Epithelial cell of proximal tubule (primary cell): ENCODE measurements at regions not wholly inside any gene's neighbourhood (a gene's known extent, or its start where the extent isn't known, plus 50 kb on each side); places are given as distances from the start of the nearest gene placed in this dataset.
"Not testable (repeated sequence)": the region's sequence is repeated elsewhere in the genome, so short reads cannot be mapped to it uniquely, and the experiment has no call there.

ENCODE experiments used
- DNase-seq: peaks from one replicate; pipeline ENCODE4 v3.0.0-alpha.2; 2011; ENCODE audit warnings: low read depth
- H3K4me3 ChIP-seq: 2 replicates; pipeline ENCODE4 v1.5.1; 2011; ENCODE audit warnings: low read depth, mild to moderate bottlenecking, low read length
- CTCF ChIP-seq: conservative IDR thresholded peaks from 2 replicates; pipeline ENCODE4 v1.5.1; 2012; ENCODE audit warnings: low read depth, mild to moderate bottlenecking, low read length

GRCh38 chr10:85138046-85138445 is 809.7 kb downstream of the CCSER2 start:
- DNase-seq, result no peak
- H3K4me3 ChIP-seq, result no peak overlapping the region
- no peak for TF ChIP-seq CTCF

- H3K4me3 ChIP-seq, result no peak overlapping the region
- no peak for DNase-seq
- TF ChIP-seq CTCF, result no peak
Observed at GRCh38 chr10:85139124-85139523, 810.7 kb downstream of the CCSER2 start.

GRCh38 chr10:85141520-85141919 is 813.1 kb downstream of the CCSER2 start:
- H3K4me3 ChIP-seq, DNase-seq: not testable (repeated sequence)

GRCh38 chr10:85145966-85146365 is 817.6 kb downstream of the CCSER2 start:
- TF ChIP-seq CTCF, result no peak
- no peak overlapping the region for H3K4me3 ChIP-seq
- no peak for DNase-seq

- no peak for TF ChIP-seq CTCF
- no peak for DNase-seq
- H3K4me3 ChIP-seq, result no peak overlapping the region
Observed at GRCh38 chr10:85147346-85148250, 819.2 kb downstream of the CCSER2 start.

GRCh38 chr10:85148693-85149640 is 820.6 kb downstream of the CCSER2 start:
- H3K4me3 ChIP-seq, result no peak overlapping the region

More at GRCh38 chr10:85148693-85149640, 820.6 kb downstream of the CCSER2 start:
- no peak for DNase-seq
- TF ChIP-seq CTCF, result no peak
